HCT116 (cell line): ENCODE measurements at regions not wholly inside any gene's neighbourhood (a gene's known extent, or its start where the extent isn't known, plus 50 kb on each side); places are given as distances from the start of the nearest gene placed in this dataset.

ENCODE experiments used
- ATAC-seq: fragments of 200-7000 bp; cut with Tn5 transposase; 2 replicates; pipeline ENCODE4 v1.9.1; 2020; ENCODE audit warnings: mild to moderate bottlenecking, moderate library complexity
- BruUV-seq: library from RNA; stranded (reverse); fragments of 400-500 nt; replicated peaks from 2 replicates; lab custom pipeline; 2021; lab: Mats Ljungman, UMichigan
- CTCF ChIA-PET: fragments of 300-600 bp; sonication (Branson Sonifier 250); formaldehyde crosslinking; loops from one replicate; lab custom pipeline; 2021; ENCODE audit warnings: antibody characterized with exemption; lab: Charles Lee
- POLR2A ChIA-PET: fragments of 300-600, 350-600 bp; sonication (Branson Sonifier 250); formaldehyde crosslinking; loops from one replicate; lab custom pipeline; 2021; ENCODE audit warnings: antibody characterized with exemption; lab: Charles Lee
- RAD21 ChIA-PET, 2 experiments: fragments of 300-600 bp; sonication (Branson Sonifier 250); formaldehyde crosslinking; loops; one replicate each; lab custom pipeline; 2023; ENCODE audit warnings: low total read pairs in 2 of 2; ENCODE audit not compliant: uncharacterized antibody in 2 of 2, unreplicated experiment in 2 of 2, low non-redundant PET in 1 of 2; lab: Charles Lee
- DNase-seq: peaks from one replicate; pipeline ENCODE4 v3.0.0-alpha.2; 2010; ENCODE audit warnings: low read depth, low spot score
- H2AFZ ChIP-seq: fragments of 200-600 bp; shearing (Covaris generic), sonication (generic); 2 replicates; pipeline ENCODE4 v1.6.1; 2017; ENCODE audit warnings: low read depth, mixed run types, mixed read lengths, antibody characterized with exemption, low read length; ENCODE audit not compliant: poor library complexity, severe bottlenecking
- H3K27ac ChIP-seq: 2 replicates; pipeline ENCODE4 v1.5.1; 2012; ENCODE audit warnings: low read depth, low read length
- H3K27me3 ChIP-seq: fragments of 200-600 bp; sonication (generic); 2 replicates; pipeline ENCODE4 v1.6.1; 2016; ENCODE audit warnings: mixed run types, low read length, mixed read lengths; ENCODE audit not compliant: insufficient read depth
- H3K36me3 ChIP-seq, 2 experiments: fragments of 200-500 bp in 1 of 2; fragments of 200-600 bp in 1 of 2; sonication (Bioruptor generic) in 1 of 2; sonication (generic) in 1 of 2; 2 replicates each; pipeline versions ENCODE4 v1.5.1 to v1.6.1; 2014 to 2016; ENCODE audit warnings: low read length in 2 of 2, inconsistent platforms in 1 of 2, mixed read lengths in 1 of 2, mixed run types in 1 of 2; ENCODE audit not compliant: insufficient read depth in 2 of 2, control insufficient read depth in 1 of 2
- H3K4me1 ChIP-seq, 2 experiments: fragments of 200-600 bp in 1 of 2; sonication (generic) in 1 of 2; 2 replicates each; pipeline versions ENCODE4 v1.5.1 to v1.6.1; 2012 to 2017; ENCODE audit warnings: low read length in 2 of 2, inconsistent platforms in 1 of 2, mild to moderate bottlenecking in 1 of 2, mixed read lengths in 1 of 2, mixed run types in 1 of 2, moderate library complexity in 1 of 2; ENCODE audit not compliant: insufficient read depth in 2 of 2, control insufficient read depth in 1 of 2
- H3K4me2 ChIP-seq: fragments of 200-600 bp; sonication (generic); 2 replicates; pipeline ENCODE4 v1.6.1; 2017; ENCODE audit warnings: mixed run types, low read length, mixed read lengths
- H3K4me3 ChIP-seq, 2 experiments: fragments of 200-600 bp in 1 of 2; sonication (generic) in 1 of 2; replicated peaks in 1 of 2; 2 replicates each; pipeline ENCODE4 v1.5.1; 2011 to 2016; ENCODE audit warnings: low read length in 2 of 2, control low read depth in 1 of 2, low read depth in 1 of 2, mild to moderate bottlenecking in 1 of 2, mixed read lengths in 1 of 2, mixed run types in 1 of 2
- H3K79me2 ChIP-seq: fragments of 200-600 bp; sonication (generic); 2 replicates; pipeline ENCODE4 v1.6.1; 2017; ENCODE audit warnings: mild to moderate bottlenecking, mixed run types, low read length, moderate library complexity, mixed read lengths; ENCODE audit not compliant: insufficient read depth
- H3K9ac ChIP-seq: fragments of 200-600 bp; sonication (generic); 2 replicates; pipeline ENCODE4 v1.6.1; 2016; ENCODE audit warnings: low read length, mixed read lengths
- H3K9me2 ChIP-seq: fragments of 200-600 bp; sonication (generic), shearing (Covaris generic); 2 replicates; pipeline ENCODE4 v1.6.1; 2017; ENCODE audit warnings: mixed run types, mild to moderate bottlenecking, moderate library complexity; ENCODE audit not compliant: insufficient read depth
- H3K9me3 ChIP-seq, 2 experiments: fragments of 200-500 bp in 1 of 2; fragments of 200-600 bp in 1 of 2; sonication (Bioruptor generic) in 1 of 2; sonication (generic) in 1 of 2; 2 replicates each; pipeline ENCODE4 v1.6.1; 2014 to 2017; ENCODE audit warnings: low read length in 2 of 2, mixed read lengths in 2 of 2, inconsistent platforms in 1 of 2, low read depth in 1 of 2, mild to moderate bottlenecking in 1 of 2, mixed run types in 1 of 2, moderate library complexity in 1 of 2; ENCODE audit not compliant: control insufficient read depth in 1 of 2, insufficient read depth in 1 of 2
- H4K20me1 ChIP-seq: fragments of 200-600 bp; sonication (generic), shearing (Covaris generic); 2 replicates; pipeline ENCODE4 v1.6.1; 2017; ENCODE audit warnings: mixed run types, mild to moderate bottlenecking, moderate library complexity; ENCODE audit not compliant: insufficient read depth
- CBX3 ChIP-seq: IDR thresholded peaks from 2 replicates; pipeline ENCODE4 v1.6.1; 2012; ENCODE audit warnings: low read depth
- CTCF ChIP-seq, 3 experiments: fragments of 200-600 bp in 1 of 3; sonication (generic) in 1 of 3; IDR thresholded peaks in 2 of 3; conservative IDR thresholded peaks in 1 of 3; 2 replicates each; pipeline ENCODE4 v1.5.1; 2012 to 2017; ENCODE audit warnings: low read depth in 2 of 3, low read length in 2 of 3, antibody characterized with exemption in 1 of 3, borderline replicate concordance in 1 of 3, control low read depth in 1 of 3, mild to moderate bottlenecking in 1 of 3, mixed read lengths in 1 of 3, mixed run types in 1 of 3, moderate library complexity in 1 of 3; ENCODE audit not compliant: insufficient read depth in 1 of 3
- EGR1 ChIP-seq: IDR thresholded peaks from 2 replicates; pipeline ENCODE4 v1.6.1; 2012; ENCODE audit warnings: low read depth
- EZH2phosphoT487 ChIP-seq: fragments of 200-600 bp; IDR thresholded peaks from 2 replicates; pipeline ENCODE4 v1.6.1; 2018; ENCODE audit warnings: antibody characterized with exemption, borderline replicate concordance
- FOSL1 ChIP-seq: IDR thresholded peaks from 2 replicates; pipeline ENCODE4 v1.6.1; 2012; ENCODE audit warnings: low read depth
- JUND ChIP-seq: IDR thresholded peaks from 2 replicates; pipeline ENCODE4 v1.6.1; 2012
- MAX ChIP-seq: IDR thresholded peaks from 2 replicates; pipeline ENCODE4 v1.6.1; 2012
- POLR2A ChIP-seq: IDR thresholded peaks from 2 replicates; pipeline ENCODE4 v1.7.0; 2011; ENCODE audit warnings: borderline replicate concordance; ENCODE audit not compliant: insufficient read depth, insufficient read length; ENCODE audit errors: extremely low read depth
- POLR2AphosphoS5 ChIP-seq: IDR thresholded peaks from 2 replicates; pipeline ENCODE4 v1.6.1; 2011; ENCODE audit warnings: mild to moderate bottlenecking, low read depth, low read length, moderate library complexity
- REST ChIP-seq: IDR thresholded peaks from 2 replicates; pipeline ENCODE4 v1.6.1; 2012; ENCODE audit warnings: low read depth
- SRF ChIP-seq: IDR thresholded peaks from 2 replicates; pipeline ENCODE4 v1.6.1; 2012; ENCODE audit warnings: low read depth
- TCF7L2 ChIP-seq: IDR thresholded peaks from 2 replicates; pipeline ENCODE4 v1.7.0; 2011; ENCODE audit warnings: borderline replicate concordance, inconsistent platforms; ENCODE audit not compliant: insufficient read depth, insufficient read length; ENCODE audit errors: extremely low read depth
- YY1 ChIP-seq: IDR thresholded peaks from 2 replicates; pipeline ENCODE4 v1.6.1; 2011; ENCODE audit warnings: low read length, low read depth, moderate library complexity, mild to moderate bottlenecking; ENCODE audit not compliant: insufficient replicate concordance; ENCODE audit errors: extremely low read depth
- ZNF274 ChIP-seq: fragments of 200-500 bp; sonication (Bioruptor generic); IDR thresholded peaks from 2 replicates; pipeline ENCODE4 v1.6.1; 2014; ENCODE audit warnings: mild to moderate bottlenecking, low read depth, low read length, inconsistent platforms
- intact Hi-C: fragments of 100-400 bp; cut with micrococcal nuclease; formaldehyde crosslinking; loops from 2 replicates; pipeline ENCODE4 v1.10.0; 2022

- POLR2A ChIA-PET: no interaction called here
- RAD21 ChIA-PET: no interaction called here
- H3K27ac ChIP-seq: no peak overlapping the region
Measured at GRCh38 chr11:98871690-98872089, 149.1 kb upstream of the CNTN5 start.

GRCh38 chr11:98874050-98874449 lies 146.7 kb upstream of the CNTN5 start:
- no peak overlapping the region for H3K4me3 ChIP-seq
- no peak overlapping the region for H3K9ac ChIP-seq
- no peaks in the 10 kb centered on the region for H3K36me3 ChIP-seq
- ATAC-seq (no peak), DNase-seq (no peak)
- no peak overlapping the region for H3K27ac ChIP-seq
- no peak overlapping the region for H3K4me2 ChIP-seq
- no peaks in the 10 kb centered on the region for H3K9me2 ChIP-seq
- H3K9me3 ChIP-seq: peaks cover 4 to 7% of the 10 kb centered on the region in 2 experiments; a peak in 3 of 4 replicates
- no peak overlapping the region for H2AFZ ChIP-seq
- no peaks in the 10 kb centered on the region for H3K79me2 ChIP-seq
- ChIA-PET POLR2A (no interaction called here), RAD21 (no interaction called here), CTCF (no interaction called here)
- H3K4me1 ChIP-seq: no peaks in the 10 kb centered on the region
- no peaks in the 10 kb centered on the region for H4K20me1 ChIP-seq
- no peaks in the 10 kb centered on the region for H3K27me3 ChIP-seq
- intact Hi-C loops: no loop called here
- BruUV-seq: no TSS peak
- TF ChIP-seq SRF: no peak
- TF ChIP-seq YY1: no peak
- TF ChIP-seq CTCF (IDR thresholded peaks at IDR 0.05 in 2 of 3, conservative IDR thresholded peaks at IDR 0.05 in 1 of 3; ENCODE audit: borderline replicate concordance in 1 of 3, insufficient read depth in 1 of 3, low read depth in 2 of 3, low read length in 2 of 3): no peak
- TF ChIP-seq TCF7L2: no peak
- no peak for TF ChIP-seq CBX3
- TF ChIP-seq EGR1: no peak
- no peak for TF ChIP-seq ZNF274
- TF ChIP-seq MAX: no peak
- no peak for TF ChIP-seq FOSL1
- TF ChIP-seq JUND: no peak
- TF ChIP-seq POLR2AphosphoS5: no peak
- no peak for TF ChIP-seq EZH2phosphoT487
- TF ChIP-seq POLR2A: no peak
- TF ChIP-seq REST: no peak

More at GRCh38 chr11:98871690-98872089, 149.1 kb upstream of the CNTN5 start:
- no peak for ATAC-seq
- no peak for DNase-seq
- CTCF ChIA-PET: no interaction called here
- H3K4me2 ChIP-seq: no peak overlapping the region
- H3K79me2 ChIP-seq: no peaks in the 10 kb centered on the region
- intact Hi-C loops: no loop called here
- no peak for TF ChIP-seq CBX3
- TF ChIP-seq ZNF274: no peak
- TF ChIP-seq, all 23 proteins: peak for 0
- Histone ChIP-seq H3K9ac (no peak overlapping the region), H3K4me3 (no peak overlapping the region), H3K9me2 (no peaks in the 10 kb centered on the region), H2AFZ (no peak overlapping the region), H3K36me3 (no peaks in the 10 kb centered on the region), H3K27me3 (no peaks in the 10 kb centered on the region), H4K20me1 (no peaks in the 10 kb centered on the region), H3K9me3 (peaks cover 0 to 4% of the 10 kb centered on the region in 2 experiments; a peak in 3 of 4 replicates), H3K4me1 (no peaks in the 10 kb centered on the region)
- no TSS peak for BruUV-seq
